GM19455 (cell line): ENCODE measurements at regions not wholly inside any gene's neighbourhood (a gene's known extent, or its start where the extent isn't known, plus 50 kb on each side); places are given as distances from the start of the nearest gene placed in this dataset.
"Not testable (repeated sequence)": the region's sequence is repeated elsewhere in the genome, so short reads cannot be mapped to it uniquely, and the experiment has no call there.

Experiments used
- ATAC-seq: cut with Tn5 transposase; IDR thresholded peaks from one replicate; pipeline ENCODE4 v1.9.1; 2021; ENCODE audit not compliant: unreplicated experiment

DNA sequence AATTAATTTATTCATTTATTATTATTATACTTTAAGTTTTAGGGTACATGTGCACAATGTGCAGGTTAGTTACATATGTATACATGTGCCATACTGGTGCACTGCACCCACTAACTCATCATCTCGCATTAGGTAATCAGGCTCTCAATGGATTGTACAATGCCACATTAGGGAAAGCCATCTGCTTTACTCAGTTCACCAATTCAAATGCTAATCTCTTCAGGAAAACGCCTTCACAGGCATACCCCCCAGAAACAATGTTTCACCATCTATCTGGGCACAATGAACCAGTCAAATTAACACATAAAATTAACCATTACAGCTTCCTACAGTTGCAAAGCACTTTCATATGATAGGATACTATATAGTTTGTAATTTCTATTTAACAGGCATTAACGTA lies 84.8 kb upstream of the DNAJC10 start:
- no peak for ATAC-seq

GRCh38 chr2:182634386-182634785 lies 81.7 kb upstream of the DNAJC10 start:
- no peak for ATAC-seq

DNA sequence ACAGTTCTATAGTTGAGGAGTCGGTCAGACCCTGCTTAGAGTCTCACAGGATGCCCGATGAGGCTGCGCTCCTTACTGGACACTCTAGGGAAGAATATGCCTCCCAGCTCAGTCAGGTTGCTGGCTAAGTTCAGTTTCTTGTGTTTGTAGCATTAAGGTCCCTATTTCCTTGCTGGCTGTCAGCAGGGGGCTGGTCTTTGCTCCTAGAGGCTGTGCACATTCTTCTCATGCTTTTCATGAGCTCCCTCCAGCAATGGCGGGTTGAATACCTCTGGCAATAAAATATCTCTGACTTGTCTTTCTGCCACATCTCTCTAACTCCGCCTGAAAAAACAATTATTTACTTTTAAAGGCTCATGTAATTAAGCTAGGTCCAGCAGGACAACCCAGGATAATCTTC lies 79.4 kb upstream of the DNAJC10 start:
- ATAC-seq = no peak

- ATAC-seq = no peak
Measured at GRCh38 chr2:182638667-182639066, 77.4 kb upstream of the DNAJC10 start.

DNA sequence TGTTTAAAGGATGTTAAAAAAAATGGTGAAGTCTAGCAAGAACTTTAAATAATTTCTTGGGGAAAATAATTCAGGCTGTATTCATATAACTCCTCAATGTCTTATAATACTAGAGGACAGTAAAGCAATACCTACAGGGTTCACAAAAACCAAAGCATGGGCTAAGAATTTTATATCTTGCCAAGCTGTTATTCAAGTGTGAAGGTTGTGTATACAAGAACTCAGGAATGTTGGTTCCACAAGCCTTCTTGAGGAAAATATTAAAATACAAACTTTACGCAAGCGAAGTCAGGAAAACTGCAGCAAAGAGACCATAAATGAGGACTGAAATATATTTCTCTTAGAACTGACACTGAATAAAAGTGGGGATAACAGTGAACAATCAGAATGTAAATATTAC lies 76.1 kb upstream of the DNAJC10 start:
- no peak for ATAC-seq

DNA sequence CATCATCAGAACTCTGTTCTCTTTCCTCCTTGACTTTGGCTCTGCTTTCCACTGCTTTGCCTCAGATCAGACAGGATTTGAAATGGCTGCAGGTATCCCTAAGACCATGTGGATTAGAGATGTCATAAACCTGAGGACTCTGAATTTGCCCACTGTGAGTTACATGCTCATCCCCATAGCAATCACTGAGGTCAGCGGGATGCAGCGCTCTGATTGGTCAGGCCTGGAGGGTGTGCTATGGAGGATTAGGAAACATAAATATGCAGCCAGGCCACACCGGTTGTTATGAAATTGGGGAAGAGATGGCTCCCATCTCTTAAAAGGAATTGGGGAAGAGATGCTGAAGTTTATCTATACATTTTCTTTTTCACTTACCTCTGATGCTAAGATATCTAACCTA lies 73.7 kb upstream of the DNAJC10 start:
- ATAC-seq = peak; percentile 100

DNA sequence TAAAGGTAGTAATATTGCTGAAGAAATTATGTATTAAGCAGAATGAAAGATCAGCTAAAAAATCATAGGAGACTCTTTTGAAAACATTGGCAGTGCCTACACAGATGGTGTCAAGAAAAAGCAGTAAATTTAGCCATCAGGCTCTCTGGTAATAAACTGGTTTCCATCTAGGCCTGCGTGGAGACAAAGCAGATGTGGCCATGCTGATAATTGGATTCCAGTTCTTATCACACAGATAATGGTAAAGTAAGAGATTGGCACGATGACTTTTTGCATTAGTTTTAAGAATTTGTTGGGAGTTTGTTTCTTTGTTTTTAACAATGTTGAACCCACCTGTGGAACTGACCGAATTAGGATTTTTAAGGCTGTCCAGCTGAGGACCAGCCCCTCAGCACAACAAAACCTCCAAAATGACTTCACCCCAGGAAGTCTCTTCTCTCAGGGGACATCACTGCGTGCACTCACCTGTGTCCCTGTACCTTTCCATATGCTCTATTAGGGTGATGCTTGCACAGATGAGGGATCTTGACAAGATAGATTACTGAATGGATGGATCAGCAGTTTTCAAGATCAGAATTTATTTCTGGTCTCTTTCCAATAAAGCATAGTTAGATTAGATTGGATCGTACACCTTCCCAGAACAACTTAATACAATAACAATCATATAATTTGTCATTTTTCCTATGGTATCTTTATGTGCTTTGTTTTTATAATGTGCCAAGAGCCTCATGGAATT lies 69.1 kb upstream of the DNAJC10 start:
- ATAC-seq = no peak

GRCh38 chr2:182647499-182647787 lies 68.6 kb upstream of the DNAJC10 start:
- no peak for ATAC-seq

- no peak for ATAC-seq
Measured at GRCh38 chr2:182649316-182649715, 66.7 kb upstream of the DNAJC10 start.

DNA sequence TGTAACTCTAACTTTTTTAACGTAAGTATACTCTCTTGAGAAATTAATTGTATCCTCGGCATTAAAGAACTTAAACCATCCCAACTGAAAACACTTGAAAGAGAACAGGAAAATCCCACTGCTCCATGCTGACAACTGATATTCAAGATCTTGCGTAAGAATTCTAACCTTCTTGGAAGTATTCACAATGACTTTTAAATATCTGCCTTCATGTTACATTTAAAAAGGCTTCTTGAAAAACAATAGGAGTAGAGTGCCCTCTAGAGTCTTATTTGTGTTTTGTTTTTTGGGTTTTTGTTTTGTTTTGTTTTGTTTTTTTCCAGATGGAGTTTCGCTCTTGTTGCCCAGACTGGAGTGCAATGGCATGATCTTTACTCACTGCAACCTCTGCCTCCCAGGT lies 65.4 kb upstream of the DNAJC10 start:
- ATAC-seq = no peak

- no peak for ATAC-seq
Measured at GRCh38 chr2:182652326-182652725, 63.7 kb upstream of the DNAJC10 start.

DNA sequence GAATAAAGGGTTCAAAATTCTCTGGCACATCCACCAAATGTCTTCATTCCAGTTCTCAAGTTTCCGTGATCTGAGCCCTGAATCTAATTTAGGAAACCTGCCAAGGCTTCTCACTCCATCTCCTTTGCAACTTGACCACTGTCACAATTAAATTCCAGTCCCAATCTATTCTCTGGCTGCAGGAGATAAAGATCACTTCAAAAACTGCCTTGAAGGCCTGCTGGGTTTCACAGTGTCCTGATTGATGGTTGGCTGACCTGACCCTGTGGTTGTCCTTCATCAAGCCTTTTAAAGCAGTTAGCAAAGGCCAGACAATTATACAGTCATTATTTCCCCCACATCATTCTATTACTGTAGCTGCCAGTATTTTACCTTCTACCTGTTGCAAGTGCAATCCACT lies 60.3 kb upstream of the DNAJC10 start:
- no peak for ATAC-seq

GRCh38 chr2:182664212-182664611 lies 51.8 kb upstream of the DNAJC10 start:
- no peak for ATAC-seq

- not testable (repeated sequence) for ATAC-seq
Measured at GRCh38 chr2:182665500-182665899, 50.6 kb upstream of the DNAJC10 start.
